ENCODE measurements at regions not wholly inside any gene's neighbourhood (a gene's known extent, or its start where the extent isn't known, plus 50 kb on each side); places are given as distances from the start of the nearest gene placed in this dataset.

- FAIRE-seq = no peak
- DNase-seq (ENCODE audit: low spot score) = no peak
Observed at GRCh38 chr16:79734721-79735120, 134.2 kb upstream of the MAF start.

- FAIRE-seq = no peak
- no peak for DNase-seq (ENCODE audit: low spot score)
Observed at GRCh38 chr16:79728923-79729240, 128.3 kb upstream of the MAF start.

GRCh38 chr16:79728048-79728922 lies 127.7 kb upstream of the MAF start:
- DNase-seq (ENCODE audit: low spot score) = no peak
- FAIRE-seq = no peak

- FAIRE-seq = no peak
Observed at GRCh38 chr16:79726902-79727301, 126.4 kb upstream of the MAF start.

GRCh38 chr16:79725051-79725450 lies 124.5 kb upstream of the MAF start:
- no peak for DNase-seq (ENCODE audit: low spot score)
- FAIRE-seq = no peak

More at GRCh38 chr16:79726902-79727301, 126.4 kb upstream of the MAF start:
- no peak for DNase-seq (ENCODE audit: low spot score)

- FAIRE-seq (no peak), DNase-seq (ENCODE audit: low spot score) (no peak)
Observed at GRCh38 chr16:79723583-79724168, 123.1 kb upstream of the MAF start.

- no peak for FAIRE-seq
- no peak for DNase-seq (ENCODE audit: low spot score)
Observed at GRCh38 chr16:79721270-79721669, 120.7 kb upstream of the MAF start.

GRCh38 chr16:79717333-79718137 lies 117.0 kb upstream of the MAF start:
- FAIRE-seq = no peak

GRCh38 chr16:79716645-79717332 lies 116.3 kb upstream of the MAF start:
- FAIRE-seq = no peak
- DNase-seq (ENCODE audit: low spot score) = no peak

More at GRCh38 chr16:79717333-79718137, 117.0 kb upstream of the MAF start:
- DNase-seq (ENCODE audit: low spot score) = no peak

GRCh38 chr16:79715061-79715460 lies 114.5 kb upstream of the MAF start:
- DNase-seq (ENCODE audit: low spot score) = no peak
- no peak for FAIRE-seq

- DNase-seq (ENCODE audit: low spot score) (no peak), FAIRE-seq (no peak)
Observed at GRCh38 chr16:79714440-79714839, 113.9 kb upstream of the MAF start.

GRCh38 chr16:79713609-79714309 lies 113.2 kb upstream of the MAF start:
- no peak for FAIRE-seq
- DNase-seq (ENCODE audit: low spot score) = no peak

GRCh38 chr16:79712276-79712675 lies 111.7 kb upstream of the MAF start:
- DNase-seq (ENCODE audit: low spot score) = no peak
- FAIRE-seq = no peak

- FAIRE-seq = no peak
- DNase-seq (ENCODE audit: low spot score) = peak; percentile 25
Observed at GRCh38 chr16:79707876-79708275, 107.3 kb upstream of the MAF start.

- no peak for DNase-seq (ENCODE audit: low spot score)
- no peak for FAIRE-seq
Observed at GRCh38 chr16:79703066-79703465, 102.5 kb upstream of the MAF start.

- no peak for FAIRE-seq
Observed at GRCh38 chr16:79698341-79698753, 97.8 kb upstream of the MAF start.

GRCh38 chr16:79697562-79698112 lies 97.1 kb upstream of the MAF start:
- FAIRE-seq (no peak), DNase-seq (ENCODE audit: low spot score) (no peak)

More at GRCh38 chr16:79698341-79698753, 97.8 kb upstream of the MAF start:
- no peak for DNase-seq (ENCODE audit: low spot score)

GRCh38 chr16:79691007-79691406 lies 90.5 kb upstream of the MAF start:
- FAIRE-seq (no peak), DNase-seq (ENCODE audit: low spot score) (no peak)

- no peak for FAIRE-seq
- DNase-seq (ENCODE audit: low spot score) = no peak
Observed at GRCh38 chr16:79690159-79690558, 89.6 kb upstream of the MAF start.

- DNase-seq (ENCODE audit: low spot score) (no peak), FAIRE-seq (no peak)
Observed at GRCh38 chr16:79687249-79688130, 87.0 kb upstream of the MAF start.
